ENCODE measurements at regions not wholly inside any gene's neighbourhood (a gene's known extent, or its start where the extent isn't known, plus 50 kb on each side); places are given as distances from the start of the nearest gene placed in this dataset.

DNA sequence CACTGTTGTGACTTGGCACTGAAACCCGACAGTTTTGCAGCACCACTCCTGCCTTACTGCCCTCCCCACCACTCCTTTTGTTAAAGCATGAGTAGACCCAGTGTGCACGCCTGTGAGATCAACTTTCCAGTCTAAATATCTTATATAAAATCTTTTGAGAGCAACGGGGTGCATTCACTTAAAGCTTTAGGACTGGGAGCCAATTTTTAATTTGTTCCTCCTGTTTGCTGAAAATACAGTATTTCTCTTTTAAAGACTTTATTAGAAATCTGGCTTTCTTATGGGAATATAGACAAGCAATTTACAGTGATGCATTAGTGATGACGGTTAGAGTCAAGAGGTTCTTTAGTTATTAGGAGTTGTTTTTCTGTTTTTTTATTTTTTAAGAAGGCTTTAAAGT is 397.5 kb downstream of the TMEM167A start:
- Mint-ChIP-seq H3K27ac (no peak overlapping the region), H3K9me3 (peaks cover 18% of the 10 kb centered on the region), H3K27me3 (no peaks in the 10 kb centered on the region), H3K36me3 (ENCODE audit: low read depth) (peaks cover 29% of the 10 kb centered on the region), H3K4me3 (no peak overlapping the region), H3K4me1 (peaks cover 26% of the 10 kb centered on the region)
- ChIA-PET POLR2A (no interaction called here), CTCF (no interaction called here)
- no peak for DNase-seq

DNA sequence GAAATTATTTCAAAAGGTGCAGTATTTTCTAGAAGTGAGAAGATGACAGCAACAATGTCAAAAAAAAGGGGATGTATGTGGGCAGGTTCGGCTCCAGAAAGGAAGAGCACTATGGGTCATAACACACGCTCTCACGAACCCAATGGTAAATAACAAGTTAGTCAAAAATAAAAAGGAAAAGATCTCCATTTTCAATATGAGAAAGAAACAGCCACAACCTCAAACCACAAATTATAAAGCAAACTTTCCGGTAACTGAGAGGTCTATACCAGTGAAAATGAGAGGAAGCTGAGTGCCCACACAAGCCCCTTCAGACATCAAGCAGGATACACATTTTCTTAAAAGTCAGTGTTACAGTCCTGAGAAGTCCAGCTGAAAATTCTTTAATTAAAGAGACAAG is 398.5 kb upstream of the RPS23 start:
- Mint-ChIP-seq H3K4me1 (peaks cover 41% of the 10 kb centered on the region), H3K4me3 (peak overlapping the region; percentile 22), H3K27ac (peak overlapping the region; percentile 81), H3K9me3 (peaks cover 37% of the 10 kb centered on the region), H3K27me3 (peaks cover 2% of the 10 kb centered on the region), H3K36me3 (ENCODE audit: low read depth) (peaks cover 54% of the 10 kb centered on the region)
- CTCF ChIA-PET = no interaction called here
- DNase-seq = peak; percentile 35
- POLR2A ChIA-PET = interaction anchor here (0.7 kb wide), 1 partner anchor 32 kb away, joined by 4 read pairs; no protein-coding TSS in a partner anchor

DNA sequence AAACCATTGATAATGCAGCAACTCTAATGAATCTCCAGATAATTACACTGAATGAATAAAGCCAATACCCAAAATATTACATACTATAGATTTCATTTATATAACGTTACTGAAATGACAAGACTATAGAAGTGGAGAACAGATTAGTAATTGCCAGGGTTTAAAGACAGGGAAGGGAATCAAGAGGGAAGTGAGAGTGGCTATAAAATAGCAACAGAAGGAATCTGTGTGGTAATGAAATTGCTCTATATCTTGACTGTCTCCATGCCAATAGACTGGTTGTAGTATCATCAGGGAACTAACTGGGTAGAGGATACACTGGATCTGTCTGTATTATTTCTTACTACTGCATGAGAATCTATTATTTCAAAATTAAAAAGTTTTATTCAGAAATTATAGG is 396.5 kb upstream of the RPS23 start:
- H3K27ac Mint-ChIP-seq = no peak overlapping the region
- H3K27me3 Mint-ChIP-seq = peaks cover 2% of the 10 kb centered on the region
- peaks cover 41% of the 10 kb centered on the region for H3K4me1 Mint-ChIP-seq
- ChIA-PET POLR2A (no interaction called here), CTCF (no interaction called here)
- H3K4me3 Mint-ChIP-seq = no peak overlapping the region
- H3K9me3 Mint-ChIP-seq = peaks cover 37% of the 10 kb centered on the region
- no peak for DNase-seq
- peaks cover 56% of the 10 kb centered on the region for H3K36me3 Mint-ChIP-seq (ENCODE audit: low read depth)

DNA sequence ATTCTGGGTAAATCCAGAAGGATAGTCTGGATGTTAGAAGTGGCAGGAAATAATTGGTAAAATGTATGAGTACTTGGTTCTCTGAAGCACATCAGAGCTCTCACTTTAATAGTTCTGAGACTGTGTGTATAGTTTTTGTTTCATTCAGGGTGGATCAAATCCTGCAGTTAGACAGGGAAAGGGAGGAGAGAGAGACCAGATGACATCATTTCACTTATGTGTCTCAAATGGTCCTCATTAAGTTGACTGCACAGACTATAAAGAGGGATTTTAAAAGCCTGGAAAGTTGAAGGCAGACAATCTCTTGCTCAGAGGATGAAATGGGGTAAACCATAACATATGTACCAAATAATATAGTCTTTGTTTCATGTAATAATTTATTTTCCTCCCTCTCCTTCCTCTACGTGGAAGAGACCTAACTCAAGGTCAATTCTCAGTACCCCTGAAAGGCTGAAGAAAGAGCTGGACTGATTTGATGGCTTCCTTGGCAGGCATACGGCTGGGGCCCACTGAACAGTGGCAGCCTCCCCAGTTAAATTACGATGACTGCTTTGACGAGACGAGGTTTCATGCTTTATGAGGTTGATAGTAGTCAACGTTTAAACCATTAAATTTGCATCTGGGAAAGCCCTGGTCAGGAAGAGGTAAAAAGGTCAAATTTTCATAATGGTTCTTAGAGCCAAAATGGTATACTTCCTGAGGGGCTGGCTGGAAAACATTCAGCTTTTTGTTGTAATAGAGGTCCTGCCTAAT is 395.1 kb upstream of the RPS23 start:
- Mint-ChIP-seq H3K27me3 (peaks cover 2% of the 10 kb centered on the region), H3K4me3 (no peak overlapping the region), H3K4me1 (peaks cover 41% of the 10 kb centered on the region), H3K36me3 (ENCODE audit: low read depth) (peaks cover 56% of the 10 kb centered on the region), H3K9me3 (peaks cover 37% of the 10 kb centered on the region), H3K27ac (no peak overlapping the region)
- ChIA-PET CTCF (no interaction called here), POLR2A (no interaction called here)
- no peak for DNase-seq

DNA sequence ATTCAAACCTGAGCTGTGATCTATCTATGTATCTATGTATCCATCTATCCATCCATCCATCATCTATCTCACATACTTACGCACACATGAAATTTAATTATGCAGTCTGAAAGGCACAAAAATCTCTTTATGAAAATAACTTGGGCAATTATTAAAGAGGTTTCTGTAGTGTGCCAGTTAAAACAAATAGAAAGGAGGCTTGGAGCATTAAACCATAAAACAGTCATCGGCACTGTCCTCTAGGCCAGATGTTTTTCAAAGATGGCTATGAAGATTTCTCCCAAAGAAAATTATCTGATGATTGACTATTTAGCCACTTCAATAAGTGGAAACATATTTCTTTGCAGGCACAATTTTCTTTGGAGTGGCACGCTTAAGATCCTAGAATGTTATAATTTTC is 392.5 kb upstream of the RPS23 start:
- Mint-ChIP-seq H3K9me3 (peaks cover 28% of the 10 kb centered on the region), H3K36me3 (ENCODE audit: low read depth) (peaks cover 36% of the 10 kb centered on the region), H3K27me3 (peaks cover 2% of the 10 kb centered on the region), H3K27ac (no peak overlapping the region), H3K4me3 (no peak overlapping the region), H3K4me1 (peaks cover 20% of the 10 kb centered on the region)
- DNase-seq = no peak
- CTCF ChIA-PET = no interaction called here
- POLR2A ChIA-PET = no interaction called here

DNA sequence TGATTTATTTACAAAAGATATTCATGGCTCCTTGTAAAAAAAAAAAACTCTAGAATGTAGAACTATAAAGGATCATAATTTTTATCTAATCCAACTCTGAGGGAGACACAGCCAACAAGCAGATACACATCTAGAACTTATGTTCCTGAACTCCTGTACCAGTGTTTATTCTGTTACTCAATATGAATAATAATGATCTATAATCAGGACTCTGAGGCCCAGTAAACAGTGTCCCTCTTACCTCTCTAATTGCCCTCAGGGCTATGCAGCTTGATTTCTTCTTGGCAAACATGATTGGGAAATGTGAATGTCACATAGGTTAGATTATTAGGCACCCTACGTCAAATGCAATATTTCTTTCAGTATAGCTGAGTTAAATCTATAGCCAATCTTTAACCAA is 391.6 kb upstream of the RPS23 start:
- Mint-ChIP-seq H3K27ac (no peak overlapping the region), H3K36me3 (ENCODE audit: low read depth) (peaks cover 28% of the 10 kb centered on the region), H3K9me3 (peaks cover 21% of the 10 kb centered on the region), H3K4me3 (no peak overlapping the region), H3K4me1 (peaks cover 15% of the 10 kb centered on the region), H3K27me3 (peaks cover 2% of the 10 kb centered on the region)
- POLR2A ChIA-PET = no interaction called here
- CTCF ChIA-PET = no interaction called here
- no peak for DNase-seq

DNA sequence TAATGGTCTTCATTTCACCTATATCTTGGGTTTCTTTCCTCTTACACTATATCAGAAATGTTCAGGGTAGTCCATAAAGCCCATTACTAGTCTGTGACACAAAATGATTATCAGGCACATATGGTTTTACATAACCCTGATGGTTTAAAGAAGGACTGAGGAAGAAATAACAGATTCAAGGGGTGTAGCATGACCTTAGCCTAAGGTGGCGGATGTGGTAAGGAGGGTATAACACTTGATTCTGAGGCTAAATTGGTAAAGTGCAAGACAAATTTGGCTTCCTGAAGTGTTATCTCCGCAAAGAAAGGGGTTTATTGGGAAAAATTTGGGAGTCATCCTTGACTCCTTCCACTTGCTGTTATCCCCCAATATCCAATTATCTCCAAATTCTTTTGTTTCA is 388.2 kb upstream of the RPS23 start:
- no peaks in the 10 kb centered on the region for H3K4me1 Mint-ChIP-seq
- H3K36me3 Mint-ChIP-seq (ENCODE audit: low read depth) = no peaks in the 10 kb centered on the region
- H3K27ac Mint-ChIP-seq = no peak overlapping the region
- no peak for DNase-seq
- CTCF ChIA-PET = no interaction called here
- no peak overlapping the region for H3K4me3 Mint-ChIP-seq
- H3K27me3 Mint-ChIP-seq = no peaks in the 10 kb centered on the region
- no peaks in the 10 kb centered on the region for H3K9me3 Mint-ChIP-seq
- POLR2A ChIA-PET = no interaction called here

DNA sequence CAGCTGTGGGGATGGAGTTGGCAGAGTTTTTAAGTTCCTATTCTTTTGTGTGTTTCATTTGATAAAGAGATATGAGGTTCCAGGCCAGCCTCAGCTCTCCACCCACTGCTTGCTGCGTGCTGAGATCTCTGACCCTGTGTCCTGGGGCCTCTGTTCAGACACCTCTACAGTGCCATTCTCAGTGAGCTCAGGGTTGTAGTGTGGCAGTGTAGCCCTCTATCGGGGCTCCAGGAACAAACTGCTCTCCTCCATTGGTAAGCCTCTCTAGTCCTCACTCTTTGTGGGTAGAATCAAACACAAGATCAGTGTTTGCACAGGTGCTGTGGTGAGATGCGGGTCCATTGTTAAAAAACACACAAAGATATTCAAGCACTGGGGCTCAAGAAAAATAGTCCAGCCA is 386.6 kb upstream of the RPS23 start:
- Mint-ChIP-seq H3K27ac (no peak overlapping the region), H3K4me1 (no peaks in the 10 kb centered on the region), H3K9me3 (no peaks in the 10 kb centered on the region), H3K4me3 (no peak overlapping the region), H3K36me3 (ENCODE audit: low read depth) (no peaks in the 10 kb centered on the region), H3K27me3 (no peaks in the 10 kb centered on the region)
- no peak for DNase-seq
- ChIA-PET POLR2A (no interaction called here), CTCF (no interaction called here)

DNA sequence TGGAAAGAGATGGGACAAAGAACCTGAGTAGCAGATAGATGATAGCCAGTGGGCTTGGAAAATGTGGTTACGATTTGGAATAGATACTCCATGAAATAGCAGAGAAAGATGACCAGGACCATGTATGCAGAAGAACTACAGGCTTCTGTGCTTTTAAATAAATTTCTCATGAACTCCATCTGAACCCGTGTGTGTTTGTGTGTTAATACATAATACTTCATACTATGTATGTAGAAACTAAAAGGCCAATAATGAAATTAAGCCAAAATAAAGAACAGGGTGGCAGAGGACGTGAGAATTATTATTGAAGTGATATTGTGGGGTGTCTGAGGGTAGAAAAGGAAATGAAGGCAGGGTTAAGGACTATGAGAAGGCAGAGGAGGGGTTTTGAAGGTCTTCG is 385.1 kb upstream of the RPS23 start:
- Mint-ChIP-seq H3K4me1 (no peaks in the 10 kb centered on the region), H3K27ac (no peak overlapping the region), H3K9me3 (no peaks in the 10 kb centered on the region), H3K4me3 (no peak overlapping the region), H3K36me3 (ENCODE audit: low read depth) (no peaks in the 10 kb centered on the region), H3K27me3 (no peaks in the 10 kb centered on the region)
- ChIA-PET POLR2A (no interaction called here), CTCF (no interaction called here)
- DNase-seq = no peak

DNA sequence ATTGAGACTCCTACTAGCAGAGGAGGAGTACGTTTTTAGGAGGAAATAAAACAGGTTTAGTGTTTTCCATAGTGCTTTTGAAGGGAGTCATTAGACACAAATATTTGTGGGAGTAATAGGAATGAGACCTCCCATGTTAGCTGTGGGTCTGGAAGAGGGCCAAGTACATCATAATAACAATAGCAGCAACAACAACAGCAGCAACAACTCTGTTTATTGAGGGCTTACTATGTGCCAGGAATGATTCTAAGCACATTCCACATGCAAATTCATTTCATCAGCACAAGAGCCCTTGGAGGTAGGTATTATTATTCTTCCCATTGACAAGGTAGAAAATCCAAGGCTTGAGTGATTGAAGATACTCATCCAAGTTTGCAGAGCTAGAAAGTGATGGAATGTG is 384.2 kb upstream of the RPS23 start:
- no peak for DNase-seq
- Mint-ChIP-seq H3K27ac (no peak overlapping the region), H3K4me1 (no peaks in the 10 kb centered on the region), H3K4me3 (no peak overlapping the region), H3K27me3 (no peaks in the 10 kb centered on the region), H3K36me3 (ENCODE audit: low read depth) (no peaks in the 10 kb centered on the region), H3K9me3 (no peaks in the 10 kb centered on the region)
- ChIA-PET POLR2A (no interaction called here), CTCF (no interaction called here)

DNA sequence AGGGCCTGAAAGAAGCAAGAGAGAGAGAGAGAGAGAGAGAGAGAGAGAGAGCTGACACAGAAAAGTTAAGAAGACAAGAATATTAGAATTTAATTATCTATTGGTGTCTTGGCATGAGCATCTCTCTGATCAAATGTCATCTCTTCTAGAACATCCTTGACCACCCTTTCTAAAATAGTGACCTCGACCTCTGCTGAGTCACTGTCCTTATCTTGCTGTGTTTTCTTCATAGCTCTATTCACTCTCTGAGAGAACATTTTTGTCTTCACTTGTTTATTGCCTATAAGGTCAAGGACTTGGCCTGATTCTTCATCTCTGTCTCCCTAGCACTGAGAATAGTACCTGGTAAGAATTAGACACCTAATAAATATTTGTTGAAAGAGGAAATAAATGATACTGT is 383.8 kb upstream of the RPS23 start:
- H3K27ac Mint-ChIP-seq = no peak overlapping the region
- H3K4me1 Mint-ChIP-seq = peaks cover under 1% of the 10 kb centered on the region
- H3K4me3 Mint-ChIP-seq = no peak overlapping the region
- no peaks in the 10 kb centered on the region for H3K27me3 Mint-ChIP-seq
- ChIA-PET POLR2A (no interaction called here), CTCF (no interaction called here)
- H3K9me3 Mint-ChIP-seq = no peaks in the 10 kb centered on the region
- DNase-seq = no peak
- no peaks in the 10 kb centered on the region for H3K36me3 Mint-ChIP-seq (ENCODE audit: low read depth)

DNA sequence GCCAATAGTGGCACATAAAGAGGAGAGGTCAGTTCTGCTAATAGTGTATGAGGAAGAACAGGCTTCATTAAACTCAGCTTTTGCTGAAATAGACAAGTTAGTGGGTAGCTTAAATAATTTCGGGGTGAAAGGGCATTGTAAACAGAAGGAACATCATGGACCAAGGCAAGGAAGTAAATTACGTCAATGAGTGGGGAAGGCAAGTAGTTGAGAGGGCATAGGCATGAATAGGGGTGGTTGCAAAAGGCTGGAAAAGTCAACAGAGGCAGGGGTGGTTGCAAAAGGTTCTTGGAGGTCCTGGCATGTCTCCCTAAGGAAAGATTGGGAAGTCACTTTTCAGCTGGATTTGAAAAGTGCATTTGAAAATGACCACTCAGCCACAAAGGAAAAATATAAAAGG is 383.3 kb upstream of the RPS23 start:
- Mint-ChIP-seq H3K36me3 (ENCODE audit: low read depth) (no peaks in the 10 kb centered on the region), H3K27me3 (no peaks in the 10 kb centered on the region), H3K27ac (no peak overlapping the region), H3K4me1 (peaks cover 2% of the 10 kb centered on the region), H3K4me3 (no peak overlapping the region), H3K9me3 (no peaks in the 10 kb centered on the region)
- DNase-seq = no peak
- POLR2A ChIA-PET = no interaction called here
- CTCF ChIA-PET = no interaction called here

DNA sequence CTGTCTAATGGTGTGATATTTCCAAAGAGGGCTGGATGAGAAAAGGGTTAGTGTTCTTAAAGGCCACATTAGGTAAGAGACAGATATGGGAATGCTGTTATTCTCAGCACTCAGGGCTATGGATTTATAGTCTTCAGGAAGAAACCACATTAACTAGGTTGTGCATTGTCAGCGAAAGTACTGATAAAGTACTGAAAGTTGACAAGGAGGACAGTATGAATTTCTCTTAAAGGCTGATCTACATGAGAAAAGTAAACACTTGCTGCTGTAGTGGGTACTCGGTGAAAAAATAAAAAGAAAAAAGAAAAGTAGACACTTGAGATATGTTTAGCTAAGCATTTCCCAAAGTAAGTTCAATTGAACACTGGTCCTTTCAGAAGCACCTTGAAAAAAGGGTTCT is 381.0 kb upstream of the RPS23 start:
- DNase-seq = no peak
- Mint-ChIP-seq H3K9me3 (no peaks in the 10 kb centered on the region), H3K4me3 (no peak overlapping the region), H3K27me3 (peaks cover 2% of the 10 kb centered on the region), H3K27ac (no peak overlapping the region), H3K4me1 (peaks cover 2% of the 10 kb centered on the region), H3K36me3 (ENCODE audit: low read depth) (no peaks in the 10 kb centered on the region)
- POLR2A ChIA-PET = no interaction called here
- CTCF ChIA-PET = no interaction called here

DNA sequence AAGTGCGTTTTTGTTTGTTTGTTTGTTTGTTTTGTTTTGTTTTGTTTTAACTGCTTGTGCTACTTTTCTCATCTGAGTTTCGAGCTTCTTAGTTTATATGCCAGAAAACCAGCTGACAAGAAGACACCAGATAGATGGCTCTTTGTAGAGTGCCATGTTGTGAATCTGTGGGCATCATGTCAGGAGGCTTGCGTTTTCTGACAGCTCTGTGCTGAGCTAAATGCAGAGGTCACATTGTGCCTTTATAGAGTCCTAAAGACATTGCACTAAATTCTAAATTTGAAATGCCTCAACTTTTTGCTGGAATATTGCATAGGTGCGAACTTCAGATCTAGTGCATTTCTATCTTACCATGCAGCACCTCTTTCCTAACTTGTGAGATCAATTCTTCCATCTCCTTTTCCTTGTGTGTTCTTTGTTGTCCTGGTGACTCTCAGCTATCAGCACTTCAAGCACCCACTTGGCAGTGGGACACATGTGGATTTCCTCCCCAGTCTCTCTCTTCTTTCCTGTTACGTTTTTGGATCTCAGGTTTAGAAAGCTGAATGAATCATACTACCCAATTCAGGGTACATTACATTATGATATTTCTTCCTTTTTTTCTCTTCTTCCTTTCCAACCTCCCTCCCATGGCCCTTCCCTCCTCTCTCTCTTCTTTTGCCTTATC is 379.0 kb upstream of the RPS23 start:
- peaks cover 4% of the 10 kb centered on the region for H3K27me3 Mint-ChIP-seq
- POLR2A ChIA-PET = no interaction called here
- H3K9me3 Mint-ChIP-seq = no peaks in the 10 kb centered on the region
- H3K36me3 Mint-ChIP-seq (ENCODE audit: low read depth) = no peaks in the 10 kb centered on the region
- no peak overlapping the region for H3K27ac Mint-ChIP-seq
- no peak overlapping the region for H3K4me3 Mint-ChIP-seq
- no peak for DNase-seq
- peaks cover 2% of the 10 kb centered on the region for H3K4me1 Mint-ChIP-seq
- CTCF ChIA-PET = interaction anchor here (1.2 to 1.9 kb wide), 2 partner anchors 16 to 56 kb away, joined by 3 to 5 read pairs; no protein-coding TSS in a partner anchor
